BJ (cell line): ENCODE measurements at regions not wholly inside any gene's neighbourhood (a gene's known extent, or its start where the extent isn't known, plus 50 kb on each side); places are given as distances from the start of the nearest gene placed in this dataset.

ENCODE experiments used
- CTCF ChIA-PET: fragments of 350-600 bp; formaldehyde crosslinking; extraction: SDS; loops from one replicate; lab custom pipeline; 2021; ENCODE audit warnings: antibody characterized with exemption, inconsistent platforms; lab: Yijun Ruan, JAX
- POLR2A ChIA-PET: fragments of 300-600 bp; sonication (Branson Sonifier 250); formaldehyde crosslinking; extraction: SDS; loops from one replicate; lab custom pipeline; 2021; ENCODE audit warnings: antibody characterized with exemption; lab: Charles Lee
- DNase-seq: peaks from one replicate; pipeline ENCODE4 v3.0.0-alpha.2; 2011; ENCODE audit warnings: low read depth
- H3K27me3 ChIP-seq: 2 replicates; pipeline ENCODE4 v1.6.0; 2011; ENCODE audit warnings: low read length; ENCODE audit not compliant: control insufficient read depth, insufficient read depth
- H3K36me3 ChIP-seq: 2 replicates; pipeline ENCODE4 v1.5.1; 2011; ENCODE audit warnings: low read length; ENCODE audit not compliant: control insufficient read depth, insufficient read depth
- H3K4me3 ChIP-seq: 2 replicates; pipeline ENCODE4 v1.5.1; 2011; ENCODE audit warnings: low read depth, mild to moderate bottlenecking, control low read depth, low read length
- TF ChIP-seq, protein P1 (sequence below): IDR thresholded peaks from 2 replicates; pipeline ENCODE4 v1.5.1; 2011; ENCODE audit warnings: low read depth, mild to moderate bottlenecking, control low read depth, inconsistent platforms, low read length, moderate library complexity; ENCODE audit not compliant: insufficient read depth

DNA sequence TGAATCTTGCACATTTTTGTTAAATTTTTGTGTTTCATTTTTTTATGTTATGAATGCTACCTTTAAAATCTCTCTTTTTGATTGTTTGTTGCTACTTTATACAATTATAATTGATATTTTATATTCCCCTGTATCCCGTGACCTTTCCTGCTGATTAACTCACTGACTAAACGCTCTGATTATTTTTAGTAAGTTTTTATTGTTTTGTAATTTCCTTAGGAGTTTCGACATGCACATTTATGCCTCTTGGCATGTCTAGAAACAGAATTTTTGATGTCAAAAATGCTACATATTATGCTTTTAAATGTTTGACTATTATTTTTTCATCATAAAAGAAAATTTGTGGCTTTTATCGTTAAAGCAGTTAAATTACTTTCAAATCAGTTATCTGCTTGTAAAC, 1131.6 kb upstream of the TMEFF2 start:
- Histone ChIP-seq H3K36me3 (no peaks in the 10 kb centered on the region), H3K4me3 (no peak overlapping the region), H3K27me3 (no peaks in the 10 kb centered on the region)
- TF ChIP-seq, protein P1, sequence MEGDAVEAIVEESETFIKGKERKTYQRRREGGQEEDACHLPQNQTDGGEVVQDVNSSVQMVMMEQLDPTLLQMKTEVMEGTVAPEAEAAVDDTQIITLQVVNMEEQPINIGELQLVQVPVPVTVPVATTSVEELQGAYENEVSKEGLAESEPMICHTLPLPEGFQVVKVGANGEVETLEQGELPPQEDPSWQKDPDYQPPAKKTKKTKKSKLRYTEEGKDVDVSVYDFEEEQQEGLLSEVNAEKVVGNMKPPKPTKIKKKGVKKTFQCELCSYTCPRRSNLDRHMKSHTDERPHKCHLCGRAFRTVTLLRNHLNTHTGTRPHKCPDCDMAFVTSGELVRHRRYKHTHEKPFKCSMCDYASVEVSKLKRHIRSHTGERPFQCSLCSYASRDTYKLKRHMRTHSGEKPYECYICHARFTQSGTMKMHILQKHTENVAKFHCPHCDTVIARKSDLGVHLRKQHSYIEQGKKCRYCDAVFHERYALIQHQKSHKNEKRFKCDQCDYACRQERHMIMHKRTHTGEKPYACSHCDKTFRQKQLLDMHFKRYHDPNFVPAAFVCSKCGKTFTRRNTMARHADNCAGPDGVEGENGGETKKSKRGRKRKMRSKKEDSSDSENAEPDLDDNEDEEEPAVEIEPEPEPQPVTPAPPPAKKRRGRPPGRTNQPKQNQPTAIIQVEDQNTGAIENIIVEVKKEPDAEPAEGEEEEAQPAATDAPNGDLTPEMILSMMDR, result no peak
- ChIA-PET POLR2A (no interaction called here), CTCF (no interaction called here)
- no peak for DNase-seq

DNA sequence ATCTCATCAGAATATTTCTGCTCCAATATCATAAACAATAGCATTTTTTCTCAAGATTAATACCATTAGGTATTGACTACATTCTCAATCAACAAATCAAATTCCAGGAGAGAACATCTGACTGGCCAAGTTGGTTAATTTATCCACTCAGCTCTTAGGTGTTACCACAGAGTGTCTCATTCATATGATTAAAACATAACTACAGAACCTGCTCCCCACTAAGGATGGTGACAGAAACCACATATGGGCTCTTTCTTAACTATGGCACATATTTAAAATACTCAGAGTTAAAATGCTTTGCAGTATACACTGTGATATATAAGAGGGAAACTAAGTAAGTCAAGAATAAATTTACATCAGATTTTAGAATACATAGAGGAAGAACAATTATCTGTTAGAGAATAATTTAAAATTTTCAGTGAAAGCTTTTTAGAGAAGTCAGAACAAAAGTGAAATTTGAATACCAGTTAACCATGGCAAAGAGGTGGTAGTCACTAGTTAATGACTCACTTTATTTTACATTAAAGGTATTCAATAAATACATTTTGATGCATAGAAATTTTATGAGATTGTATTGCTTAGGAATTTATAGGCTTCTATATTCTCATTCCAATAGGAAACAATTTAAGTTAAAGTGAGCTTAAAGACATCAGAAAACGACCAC, 1120.8 kb upstream of the TMEFF2 start:
- no peak overlapping the region for H3K4me3 ChIP-seq
- POLR2A ChIA-PET, result no interaction called here
- no peaks in the 10 kb centered on the region for H3K36me3 ChIP-seq
- no peak for DNase-seq
- H3K27me3 ChIP-seq, result no peaks in the 10 kb centered on the region
- TF ChIP-seq, protein P1, result no peak
- CTCF ChIA-PET, result no interaction called here

DNA sequence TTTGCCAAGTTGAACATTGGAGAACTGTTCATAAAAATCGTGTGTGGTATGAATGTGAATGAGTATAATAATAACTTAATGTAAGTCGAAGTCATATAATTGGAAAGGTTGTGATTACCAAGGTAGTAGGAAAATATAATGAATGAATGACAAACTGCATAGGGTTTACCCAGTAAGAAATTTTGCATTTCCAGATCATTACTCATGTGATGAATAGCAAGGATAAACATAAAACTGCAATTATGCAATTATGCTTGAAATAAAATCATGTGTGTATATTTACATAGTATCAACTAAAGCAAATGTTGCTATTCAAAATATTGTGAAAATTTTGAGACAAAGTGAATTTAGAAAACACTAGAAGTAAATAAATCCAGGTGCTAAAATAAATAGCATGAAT, 1108.7 kb upstream of the TMEFF2 start:
- Histone ChIP-seq H3K27me3 (no peaks in the 10 kb centered on the region), H3K4me3 (no peak overlapping the region), H3K36me3 (no peaks in the 10 kb centered on the region)
- ChIA-PET CTCF (no interaction called here), POLR2A (no interaction called here)
- TF ChIP-seq, protein P1, result no peak
- DNase-seq, result no peak

DNA sequence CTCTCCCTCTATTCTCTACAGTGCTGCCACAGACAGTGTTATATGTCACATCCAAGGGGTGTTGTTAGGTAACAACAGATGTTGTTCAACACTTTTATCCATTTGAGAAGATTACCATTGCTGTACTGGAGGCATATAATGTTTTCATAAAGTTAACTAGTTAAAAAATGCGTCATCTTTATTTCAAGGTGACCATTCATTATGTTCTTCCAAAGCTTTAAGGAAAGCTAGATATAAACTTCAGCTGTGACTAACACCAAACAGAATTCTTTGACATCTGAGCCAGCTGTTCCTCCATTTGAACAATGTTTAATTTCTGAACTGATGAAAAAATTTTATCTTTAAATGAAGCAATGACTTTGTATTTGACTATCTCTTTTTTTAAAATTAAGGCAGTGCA, 1099.6 kb upstream of the TMEFF2 start:
- Histone ChIP-seq H3K4me3 (no peak overlapping the region), H3K27me3 (no peaks in the 10 kb centered on the region), H3K36me3 (no peaks in the 10 kb centered on the region)
- DNase-seq, result no peak
- ChIA-PET POLR2A (no interaction called here), CTCF (no interaction called here)
- TF ChIP-seq, protein P1, result no peak

DNA sequence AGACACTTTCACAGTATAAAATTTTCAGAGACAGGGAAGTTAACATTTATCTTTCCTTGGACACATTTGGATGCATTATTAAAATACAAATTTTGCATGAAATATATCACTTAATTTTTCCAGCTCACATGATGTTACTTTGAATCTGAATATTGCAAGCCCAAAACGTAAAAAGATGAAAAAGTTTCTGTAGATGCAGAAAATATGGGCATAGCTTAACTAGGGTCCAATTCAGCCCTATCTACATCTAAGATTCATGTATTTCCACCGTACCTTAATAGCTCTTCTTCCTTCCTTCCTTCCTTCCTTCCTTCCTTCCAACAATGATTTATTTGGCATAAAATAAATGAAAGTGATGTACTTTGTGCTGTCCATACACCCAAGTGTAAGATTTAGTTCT, 1084.6 kb upstream of the TMEFF2 start:
- Histone ChIP-seq H3K27me3 (no peaks in the 10 kb centered on the region), H3K4me3 (no peak overlapping the region), H3K36me3 (no peaks in the 10 kb centered on the region)
- POLR2A ChIA-PET, result no interaction called here
- CTCF ChIA-PET, result no interaction called here
- TF ChIP-seq, protein P1, result no peak
- DNase-seq, result no peak
